Stomach (tissue), 4 donors: ENCODE measurements at regions not wholly inside any gene's neighbourhood (a gene's known extent, or its start where the extent isn't known, plus 50 kb on each side); places are given as distances from the start of the nearest gene placed in this dataset.

Experiments used
- EP300 ChIP-seq: sonication (generic); formaldehyde crosslinking; IDR thresholded peaks from one replicate; pipeline ENCODE4 v1.6.1; 2017; ENCODE audit warnings: antibody characterized with exemption
- POLR2A ChIP-seq, 4 donors: fragments of 450-650 bp; IDR thresholded peaks; one replicate each; pipeline ENCODE4 v1.6.1; 2016; ENCODE audit warnings: antibody characterized with exemption in 4 of 4, control low read depth in 2 of 4, mild to moderate bottlenecking in 1 of 4, moderate library complexity in 1 of 4
- POLR2AphosphoS5 ChIP-seq, 3 donors: sonication (generic); formaldehyde crosslinking; IDR thresholded peaks; one replicate each; pipeline ENCODE4 v1.6.1; 2016; ENCODE audit warnings: antibody characterized with exemption in 3 of 3
- TF ChIP-seq, protein P1 (sequence below), 7 experiments: fragments of 450-650 bp in 4 of 7; fragments of 200-600 bp in 3 of 7; sonication (generic) in 3 of 7; IDR thresholded peaks; one replicate each; pipeline ENCODE4 v1.5.1; 2016 to 2019; ENCODE audit warnings: antibody characterized with exemption in 7 of 7, control low read depth in 2 of 7, mild to moderate bottlenecking in 1 of 7

DNA sequence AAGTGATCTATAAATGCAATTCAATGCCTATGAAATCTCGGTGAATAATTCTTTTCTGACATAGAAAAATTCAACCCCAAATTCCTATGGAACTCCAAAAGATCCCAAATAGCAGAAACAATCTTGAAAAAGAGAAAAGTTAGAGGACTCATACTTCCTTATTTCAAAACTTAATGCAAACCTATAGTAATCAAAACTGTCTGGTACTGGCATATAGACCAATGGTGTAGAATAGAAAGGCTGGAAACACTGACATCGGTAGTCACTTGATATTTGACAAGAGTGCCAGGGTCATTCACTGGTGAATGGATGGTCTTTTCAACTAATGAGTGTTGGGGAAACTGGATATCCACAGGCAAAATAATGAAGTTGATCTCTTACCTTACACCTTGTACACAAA lies 637.1 kb upstream of the PCDH9 start:
- TF ChIP-seq POLR2A (IDR thresholded peaks at IDR 0.05) (no peak), EP300 (no peak), POLR2AphosphoS5 (IDR thresholded peaks at IDR 0.05) (no peak)
- TF ChIP-seq, protein P1, sequence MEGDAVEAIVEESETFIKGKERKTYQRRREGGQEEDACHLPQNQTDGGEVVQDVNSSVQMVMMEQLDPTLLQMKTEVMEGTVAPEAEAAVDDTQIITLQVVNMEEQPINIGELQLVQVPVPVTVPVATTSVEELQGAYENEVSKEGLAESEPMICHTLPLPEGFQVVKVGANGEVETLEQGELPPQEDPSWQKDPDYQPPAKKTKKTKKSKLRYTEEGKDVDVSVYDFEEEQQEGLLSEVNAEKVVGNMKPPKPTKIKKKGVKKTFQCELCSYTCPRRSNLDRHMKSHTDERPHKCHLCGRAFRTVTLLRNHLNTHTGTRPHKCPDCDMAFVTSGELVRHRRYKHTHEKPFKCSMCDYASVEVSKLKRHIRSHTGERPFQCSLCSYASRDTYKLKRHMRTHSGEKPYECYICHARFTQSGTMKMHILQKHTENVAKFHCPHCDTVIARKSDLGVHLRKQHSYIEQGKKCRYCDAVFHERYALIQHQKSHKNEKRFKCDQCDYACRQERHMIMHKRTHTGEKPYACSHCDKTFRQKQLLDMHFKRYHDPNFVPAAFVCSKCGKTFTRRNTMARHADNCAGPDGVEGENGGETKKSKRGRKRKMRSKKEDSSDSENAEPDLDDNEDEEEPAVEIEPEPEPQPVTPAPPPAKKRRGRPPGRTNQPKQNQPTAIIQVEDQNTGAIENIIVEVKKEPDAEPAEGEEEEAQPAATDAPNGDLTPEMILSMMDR (IDR thresholded peaks at IDR 0.05): no peak
